GM04504 (cell line): ENCODE measurements at regions not wholly inside any gene's neighbourhood (a gene's known extent, or its start where the extent isn't known, plus 50 kb on each side); places are given as distances from the start of the nearest gene placed in this dataset.

Source experiments
- DNase-seq: peaks from one replicate; pipeline ENCODE4 v3.0.0-alpha.2; 2012; ENCODE audit warnings: low read depth

DNA sequence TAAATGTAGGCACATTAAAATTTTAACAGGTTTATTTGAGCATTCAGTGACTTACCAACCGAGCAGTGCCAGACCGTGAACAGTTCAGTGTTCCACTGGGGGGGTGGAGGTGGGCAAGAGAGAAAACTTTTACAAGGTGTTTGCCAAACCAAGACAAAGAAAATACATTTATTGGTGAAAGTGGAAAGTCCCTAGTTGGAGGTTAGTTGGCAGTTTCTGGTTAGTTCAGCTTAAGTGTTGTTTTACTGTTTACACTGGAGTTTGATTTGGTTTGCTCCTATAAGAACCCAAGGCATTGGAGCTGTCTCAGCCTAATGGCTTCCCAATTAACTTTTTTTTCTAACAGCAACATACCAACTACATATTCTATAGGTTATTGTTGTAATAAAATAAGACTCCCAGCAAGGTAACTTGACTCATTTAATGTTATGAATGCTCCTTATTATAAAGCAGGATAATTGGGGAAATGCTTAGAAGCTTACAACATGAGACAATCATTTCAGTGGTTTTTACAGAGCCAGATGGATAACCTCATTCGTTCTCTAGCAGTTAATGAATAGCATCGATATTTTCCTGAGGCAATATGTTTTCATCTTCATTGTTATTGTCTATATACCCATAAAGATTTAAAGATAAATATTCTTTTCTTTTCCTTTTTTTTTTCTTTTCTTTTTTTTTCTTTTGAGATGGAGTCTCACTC is 115.8 kb downstream of the ETNK1 start:
- DNase-seq, result no peak

- DNase-seq, result no peak
These were observed 118.7 kb downstream of the ETNK1 start for GRCh38 chr12:22743700-22744099.

- no peak for DNase-seq
These were observed 119.2 kb downstream of the ETNK1 start for GRCh38 chr12:22744197-22744596.

DNA sequence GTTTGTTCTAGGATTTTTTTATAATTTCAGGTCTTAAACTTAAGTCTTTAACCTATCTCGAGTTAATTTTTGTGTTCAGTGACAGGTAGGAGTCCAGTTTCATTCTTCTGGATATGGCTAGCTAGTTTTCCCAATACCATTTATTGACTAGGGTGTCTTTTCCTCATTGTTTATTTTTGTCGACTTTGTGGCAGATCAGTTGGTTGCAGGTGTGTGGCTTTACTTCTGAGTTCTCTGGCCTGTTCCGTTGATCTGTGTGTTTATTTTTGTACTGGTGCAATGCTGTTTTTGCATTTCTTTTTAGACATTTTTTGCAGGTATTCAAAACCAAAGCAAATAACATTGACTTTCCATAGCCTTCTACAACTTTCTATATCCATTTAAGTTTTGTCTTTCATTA is 121.7 kb downstream of the ETNK1 start:
- DNase-seq, result no peak

GRCh38 chr12:22755629-22756028 is 130.7 kb downstream of the ETNK1 start:
- DNase-seq, result no peak

DNA sequence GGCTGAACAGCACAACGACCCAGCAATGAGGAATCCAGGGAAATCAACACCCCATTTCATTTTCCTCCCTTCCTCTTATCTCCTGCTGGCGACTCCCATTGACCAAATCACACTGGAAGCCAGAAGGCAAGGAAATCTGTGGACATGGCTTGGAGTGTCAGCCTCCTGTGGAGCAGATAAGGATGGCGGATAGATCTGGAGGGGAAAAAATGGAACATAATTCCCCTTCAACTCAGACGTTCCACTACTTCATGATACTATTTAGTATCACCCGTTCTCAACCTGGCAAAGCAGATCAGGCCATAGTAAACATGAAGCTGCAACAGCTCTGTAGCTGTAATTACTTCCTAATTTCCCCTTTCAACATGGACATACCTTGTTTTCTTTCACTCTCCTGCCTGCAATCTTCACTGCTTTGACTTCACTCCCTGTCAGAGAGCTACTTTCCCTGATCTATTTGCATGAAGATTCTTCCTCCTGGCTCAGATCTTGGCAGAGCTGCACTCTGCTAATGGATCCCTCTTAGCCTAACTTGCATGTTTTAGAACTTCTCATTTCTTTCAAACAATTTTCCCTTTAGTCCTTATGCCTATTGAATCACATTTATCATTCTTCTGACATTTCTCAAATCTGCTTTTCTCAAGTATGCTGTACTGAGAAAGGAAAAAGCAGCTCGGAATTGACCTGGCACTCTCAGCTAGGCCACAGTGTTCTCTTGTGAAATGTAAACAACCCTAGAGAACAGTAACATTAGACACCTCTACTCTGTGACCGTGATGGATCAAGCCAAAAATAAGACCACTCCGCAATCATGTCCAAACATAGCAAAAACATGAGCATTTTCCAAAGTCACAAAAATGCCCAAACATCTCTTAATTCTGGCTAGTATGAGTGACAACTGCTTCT is 135.1 kb downstream of the ETNK1 start:
- no peak for DNase-seq

DNA sequence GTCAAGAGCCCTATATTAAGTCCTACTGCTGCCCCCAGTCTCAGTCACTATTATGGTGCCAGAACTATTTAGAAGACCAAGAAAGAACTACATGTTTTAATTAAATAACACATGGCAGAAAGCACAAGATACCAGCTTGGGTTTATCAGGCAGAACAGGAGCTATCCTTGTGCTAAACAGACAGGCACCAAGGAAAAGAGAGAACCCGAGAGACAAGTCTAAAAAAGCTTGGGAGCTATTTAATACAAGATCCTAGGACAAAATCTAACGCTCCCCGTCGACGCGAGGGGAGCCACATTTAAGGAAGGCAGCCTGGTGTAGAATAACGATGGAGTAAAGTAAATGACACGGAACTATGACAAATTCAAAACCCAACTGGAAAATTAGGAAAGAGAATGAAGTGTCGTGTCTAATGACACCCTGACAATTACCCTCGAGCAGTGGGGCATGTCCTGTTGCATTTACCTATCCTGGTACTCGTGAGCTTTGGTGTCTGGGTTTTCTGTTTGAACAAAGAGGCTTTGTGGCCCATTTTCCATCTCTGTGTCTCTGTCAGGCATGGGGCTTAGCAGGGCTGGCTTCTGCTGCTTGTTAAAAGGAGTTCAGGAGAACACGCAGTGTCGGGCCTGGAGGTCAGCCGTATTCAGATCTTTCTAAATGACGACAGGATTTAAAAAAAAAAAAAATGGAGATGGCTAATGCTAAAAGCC is 140.6 kb downstream of the ETNK1 start:
- DNase-seq, result no peak

DNA sequence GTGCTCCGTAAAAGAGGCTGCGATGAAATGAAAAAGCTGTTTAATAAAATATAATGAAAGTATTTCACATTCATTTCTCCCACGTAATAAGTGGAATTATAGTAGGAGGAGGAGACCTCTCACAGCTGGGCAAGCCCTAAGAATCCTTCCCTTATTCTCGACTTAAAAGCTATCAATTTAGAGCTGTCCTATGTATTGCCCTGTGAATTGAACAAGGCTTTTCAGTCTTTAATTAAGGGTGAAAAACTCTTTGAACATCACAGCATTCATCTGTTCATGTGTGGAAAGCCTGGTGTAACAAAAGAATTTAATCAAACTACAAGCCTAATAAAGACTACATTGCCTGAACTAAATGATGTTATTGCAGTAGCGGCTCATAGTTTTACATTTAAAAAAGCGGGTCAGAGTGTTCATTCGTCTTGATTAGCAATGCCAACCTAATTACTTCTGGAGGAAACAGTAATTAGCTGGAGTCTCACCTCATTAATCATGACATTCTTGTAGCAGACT is 142.0 kb downstream of the ETNK1 start:
- DNase-seq, result no peak

DNA sequence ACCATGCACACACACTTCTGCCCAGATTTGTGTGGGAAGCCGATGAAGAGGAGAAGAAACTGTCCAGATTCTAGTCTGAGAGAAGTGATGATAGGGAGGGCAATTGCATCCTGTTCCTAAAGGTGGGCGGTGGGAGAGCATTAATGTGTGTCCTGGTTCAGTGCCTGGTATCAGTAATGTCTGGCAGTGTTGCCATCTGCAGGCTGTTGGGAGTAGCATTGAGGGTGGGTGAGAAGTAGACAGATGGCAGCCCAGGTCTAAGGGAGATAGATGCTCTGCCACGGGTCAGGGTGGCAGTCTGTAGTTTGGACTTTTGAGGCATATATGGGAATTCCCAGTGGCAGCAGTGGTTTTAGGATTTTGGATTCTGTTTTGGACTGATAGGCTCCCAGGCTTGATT is 156.4 kb downstream of the ETNK1 start:
- no peak for DNase-seq

DNA sequence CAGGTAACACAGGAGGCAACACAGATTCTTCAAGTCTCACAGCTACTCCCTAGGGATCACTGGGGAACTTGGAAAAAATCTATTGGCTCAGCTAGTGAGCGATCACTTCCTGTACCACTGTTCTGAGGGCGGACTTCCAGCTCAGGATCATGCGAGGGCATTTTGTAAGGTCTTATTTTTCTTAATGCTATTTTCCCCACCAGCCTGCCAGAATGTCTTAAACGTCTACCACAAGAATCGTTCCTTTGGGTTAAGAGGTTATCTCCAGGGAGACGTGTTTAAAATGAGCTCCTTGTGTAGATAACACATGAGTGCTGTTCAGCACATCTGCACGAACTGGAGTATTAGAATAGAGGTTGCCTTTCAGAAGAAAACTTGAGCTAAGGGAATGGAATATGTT is 162.6 kb downstream of the ETNK1 start:
- no peak for DNase-seq

DNA sequence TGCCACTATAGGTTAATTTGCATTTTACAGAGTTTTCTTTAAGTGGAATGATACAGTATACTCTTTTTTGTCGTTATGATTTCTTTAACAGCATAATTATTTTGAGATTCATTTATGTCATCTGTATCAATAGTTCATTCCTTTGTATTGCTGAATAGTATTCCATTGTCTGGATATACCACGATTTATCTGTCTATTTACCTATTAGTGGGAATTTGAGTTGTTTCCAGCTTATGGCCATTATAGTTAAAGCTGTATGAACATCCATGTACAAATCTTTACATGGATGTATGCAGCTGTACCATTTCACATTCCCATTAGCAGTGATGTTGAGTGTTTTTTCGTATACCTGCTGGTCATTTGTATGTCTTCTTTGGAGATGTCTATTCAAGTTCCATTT is 163.9 kb downstream of the ETNK1 start:
- no peak for DNase-seq

DNA sequence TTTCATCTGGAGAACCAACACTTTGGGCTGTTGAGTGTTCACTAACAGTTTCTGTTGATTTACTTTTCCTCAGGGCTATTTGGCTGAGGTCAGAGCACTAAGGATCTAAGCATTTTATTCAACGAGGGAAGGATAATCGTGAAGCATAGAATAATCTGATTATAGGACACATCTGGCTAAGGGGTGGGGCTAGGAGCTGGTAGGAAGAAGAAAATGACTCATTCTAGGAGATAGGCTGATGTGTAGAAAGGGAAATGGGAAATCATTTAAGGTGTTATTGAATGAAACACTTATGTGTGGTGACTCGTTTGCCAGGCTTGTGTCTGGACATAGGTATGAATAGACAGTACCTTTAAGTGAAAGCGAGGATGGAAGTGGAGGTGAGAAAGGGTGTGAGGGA is 167.2 kb downstream of the ETNK1 start:
- no peak for DNase-seq

DNA sequence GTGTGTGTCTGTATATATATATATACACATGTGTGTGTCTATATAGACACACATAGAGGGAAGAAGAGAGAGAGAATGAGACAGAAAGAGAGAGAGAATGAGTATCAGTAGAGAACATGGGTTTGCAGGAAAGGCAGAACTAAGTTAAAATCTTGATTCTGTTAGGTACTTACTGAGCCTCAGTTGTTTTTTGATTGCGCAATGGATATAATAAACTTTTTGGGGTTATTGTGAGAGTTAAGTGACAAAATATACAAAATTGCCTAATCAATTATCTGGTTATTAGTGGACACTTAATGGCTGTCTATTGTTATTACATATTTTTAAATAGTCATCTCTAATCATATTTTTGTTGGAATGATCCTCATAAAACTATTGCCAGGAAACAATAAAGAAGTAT is 169.0 kb downstream of the ETNK1 start:
- DNase-seq, result no peak

- DNase-seq, result no peak
These were observed 172.1 kb downstream of the ETNK1 start for GRCh38 chr12:22796941-22797630.

DNA sequence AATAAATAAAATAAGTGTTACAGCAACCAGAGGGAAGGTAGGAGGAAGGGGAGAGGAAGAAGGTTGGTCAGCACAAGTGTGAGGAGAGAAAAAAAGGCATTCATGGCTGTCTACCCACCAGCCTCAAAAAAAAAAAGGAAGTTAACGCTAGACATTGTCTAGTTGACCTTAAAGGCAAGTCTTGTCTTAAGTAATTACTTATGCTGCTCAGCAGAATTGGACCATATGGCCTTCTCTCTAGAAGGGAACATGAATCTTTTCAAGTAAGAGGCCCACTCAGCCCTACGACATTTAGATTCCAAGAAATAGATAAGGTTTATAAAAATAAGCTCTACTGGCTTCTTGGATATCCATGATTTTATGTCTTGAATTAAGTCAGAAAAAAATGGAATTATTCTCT is 172.7 kb downstream of the ETNK1 start:
- no peak for DNase-seq

DNA sequence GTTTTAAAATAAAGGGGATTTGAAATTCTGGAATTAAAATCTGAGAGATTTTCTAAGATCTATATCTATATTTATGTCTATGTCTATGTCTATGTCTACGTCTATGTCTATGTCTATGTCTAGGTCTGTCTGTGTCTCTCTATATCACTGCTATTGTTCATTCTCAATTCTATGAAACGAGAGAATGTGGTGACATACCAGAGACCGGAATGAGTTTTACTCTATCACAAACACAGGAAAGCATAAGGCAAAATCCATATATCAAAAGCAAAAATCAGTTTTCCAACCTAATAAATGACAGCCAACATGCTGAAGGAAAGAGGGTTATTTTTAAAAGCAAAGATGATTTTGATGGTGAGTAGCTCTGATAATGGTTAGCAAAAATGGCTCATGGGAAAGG is 173.1 kb downstream of the ETNK1 start:
- DNase-seq, result no peak

DNA sequence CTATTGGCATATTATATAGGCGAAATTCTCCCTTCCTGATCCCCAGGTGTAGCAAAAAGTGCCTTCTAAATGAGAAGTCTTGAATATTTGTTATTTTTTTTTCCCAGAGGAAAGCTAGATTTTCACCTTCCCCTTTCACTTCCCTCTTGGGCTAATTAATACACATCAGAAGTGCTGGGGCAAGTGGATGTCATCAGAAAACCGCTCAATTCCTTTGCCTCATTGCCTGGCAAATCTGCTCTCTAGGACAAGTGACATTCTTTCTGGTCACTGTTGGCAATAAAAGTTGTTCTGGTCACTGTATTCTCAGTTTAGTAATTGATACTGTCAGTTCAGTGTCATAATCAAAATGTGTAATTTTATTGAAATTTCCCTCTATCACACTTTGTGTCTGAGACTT is 174.5 kb downstream of the ETNK1 start:
- DNase-seq, result no peak

- DNase-seq, result no peak
These were observed 175.4 kb downstream of the ETNK1 start for GRCh38 chr12:22800332-22800731.

- no peak for DNase-seq
These were observed 178.1 kb downstream of the ETNK1 start for GRCh38 chr12:22802883-22803630.

DNA sequence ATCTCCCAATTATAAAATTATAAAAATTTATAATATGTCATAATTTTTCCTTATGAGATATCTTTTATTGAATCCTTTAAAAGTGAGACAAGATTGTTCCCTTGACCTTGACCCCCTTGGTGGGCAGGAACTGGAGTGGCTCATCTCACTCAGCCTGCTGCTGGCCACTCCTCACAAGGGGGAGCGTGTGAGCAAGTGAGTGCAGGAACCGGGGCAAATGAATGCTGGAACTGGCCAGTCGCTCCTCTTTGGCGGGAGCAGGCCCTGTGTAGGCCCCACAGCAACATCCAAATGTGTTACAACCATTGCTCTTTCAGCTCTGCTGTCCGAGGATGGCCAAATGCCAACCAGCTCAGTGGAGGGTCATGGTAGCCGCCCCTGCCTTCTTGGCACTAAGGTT is 178.8 kb downstream of the ETNK1 start:
- DNase-seq, result no peak

- DNase-seq, result no peak
These were observed 183.9 kb downstream of the ETNK1 start for GRCh38 chr12:22808860-22809259.
